GM13977 (cell line): ENCODE measurements at regions not wholly inside any gene's neighbourhood (a gene's known extent, or its start where the extent isn't known, plus 50 kb on each side); places are given as distances from the start of the nearest gene placed in this dataset.

ENCODE experiments used
- DNase-seq: peaks from one replicate; pipeline ENCODE4 v3.0.0; 2012; ENCODE audit warnings: low spot score
- CTCF ChIP-seq: IDR thresholded peaks from 2 replicates; pipeline ENCODE4 v1.5.1; 2012; ENCODE audit warnings: mild to moderate bottlenecking, control low read depth; ENCODE audit not compliant: insufficient read depth; ENCODE audit errors: extremely low read depth, missing control alignments
- in situ Hi-C: fragments of 300-500 bp; cut with MboI; formaldehyde crosslinking; loops from one replicate; pipeline ENCODE4 v1.12.0; 2022; ENCODE audit warnings: low sequenced_read_pairs, low pct_unique_long_range_greater_than_20kb, mixed read lengths, inconsistent platforms; ENCODE audit not compliant: unreplicated experiment

- TF ChIP-seq CTCF: no peak
- in situ Hi-C loops: no loop called here
- DNase-seq: no peak
Observed at GRCh38 chr11:94694309-94695060, 73.7 kb upstream of the AMOTL1 start.

GRCh38 chr11:94697156-94697555 is 71.0 kb upstream of the AMOTL1 start:
- no peak for TF ChIP-seq CTCF

GRCh38 chr11:94700622-94701021 is 67.5 kb upstream of the AMOTL1 start:
- no peak for DNase-seq
- in situ Hi-C loops: loop anchor here (25.0 kb wide), 1 partner anchor 112 kb away; no protein-coding TSS in a partner anchor
- TF ChIP-seq CTCF: no peak

More at GRCh38 chr11:94697156-94697555, 71.0 kb upstream of the AMOTL1 start:
- in situ Hi-C loops: no loop called here
- DNase-seq: no peak

GRCh38 chr11:94702481-94702880 is 65.7 kb upstream of the AMOTL1 start:
- no peak for TF ChIP-seq CTCF
- DNase-seq: no peak
- in situ Hi-C loops: loop anchor here (25.0 kb wide), 1 partner anchor 110 kb away; no protein-coding TSS in a partner anchor

GRCh38 chr11:94705419-94705818 is 62.7 kb upstream of the AMOTL1 start:
- TF ChIP-seq CTCF: no peak
- DNase-seq: no peak
- in situ Hi-C loops: loop anchor here (25.0 kb wide), 1 partner anchor 107 kb away; no protein-coding TSS in a partner anchor

- no peak for DNase-seq
- TF ChIP-seq CTCF: no peak
- in situ Hi-C loops: loop anchor here (25.0 kb wide), 1 partner anchor 106 kb away; no protein-coding TSS in a partner anchor
Observed at GRCh38 chr11:94705891-94706615, 62.1 kb upstream of the AMOTL1 start.
